ENCODE measurements at regions not wholly inside any gene's neighbourhood (a gene's known extent, or its start where the extent isn't known, plus 50 kb on each side); places are given as distances from the start of the nearest gene placed in this dataset.

DNA sequence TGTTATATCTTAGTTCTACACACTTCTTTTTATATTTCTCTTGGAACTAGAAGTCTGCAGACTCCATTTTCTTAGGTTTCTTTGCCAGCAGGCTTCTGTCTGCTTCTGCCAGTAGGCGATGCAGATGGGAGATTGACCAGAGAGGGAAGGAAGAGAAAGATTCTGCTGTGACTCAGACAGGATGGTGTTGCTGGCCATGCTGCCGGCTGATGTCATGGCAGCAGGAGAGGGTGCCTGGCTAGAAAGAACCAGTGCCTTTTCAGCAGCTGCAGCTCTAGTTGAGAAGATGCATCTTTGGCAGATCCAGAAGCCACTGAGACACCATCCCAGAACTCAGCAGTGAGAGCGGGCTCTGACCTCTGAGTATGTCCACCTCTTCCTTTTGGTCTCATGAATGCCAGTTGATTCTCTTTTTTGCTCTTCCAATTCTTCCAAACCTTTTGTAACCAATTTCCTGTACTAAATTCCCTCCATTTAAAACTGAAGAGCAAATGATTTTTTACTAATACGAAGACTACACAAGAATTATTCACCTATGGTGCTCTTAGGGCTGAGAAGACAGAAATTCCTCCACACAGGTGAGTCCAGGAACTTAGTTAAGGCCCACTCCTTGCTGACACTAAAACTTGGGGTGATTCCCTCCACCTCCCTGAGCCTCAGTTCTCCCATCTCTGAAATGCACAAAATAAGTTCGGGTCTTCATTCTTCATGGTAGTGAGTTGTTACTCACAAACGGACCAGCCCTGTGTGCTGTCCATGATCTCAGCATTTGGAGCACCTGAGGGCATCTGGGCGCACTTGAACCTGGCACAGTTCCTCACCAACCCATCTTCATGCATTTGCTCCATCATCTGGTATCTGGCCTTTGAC lies 200.7 kb downstream of the MYCN start:
- no peaks in the 10 kb centered on the region for H3K36me3 ChIP-seq (ENCODE audit: control insufficient read depth, insufficient read depth, low read length)
- no peak overlapping the region for H3K27ac ChIP-seq
- no peaks in the 10 kb centered on the region for H3K79me2 ChIP-seq
- no peaks in the 10 kb centered on the region for H3K4me1 ChIP-seq
- H3K4me2 ChIP-seq (ENCODE audit: low read length): no peak overlapping the region
- H3K27me3 ChIP-seq (ENCODE audit: control insufficient read depth, insufficient read depth, low read length): no peaks in the 10 kb centered on the region
- no peak overlapping the region for H3K9ac ChIP-seq
- TF ChIP-seq, protein P1, sequence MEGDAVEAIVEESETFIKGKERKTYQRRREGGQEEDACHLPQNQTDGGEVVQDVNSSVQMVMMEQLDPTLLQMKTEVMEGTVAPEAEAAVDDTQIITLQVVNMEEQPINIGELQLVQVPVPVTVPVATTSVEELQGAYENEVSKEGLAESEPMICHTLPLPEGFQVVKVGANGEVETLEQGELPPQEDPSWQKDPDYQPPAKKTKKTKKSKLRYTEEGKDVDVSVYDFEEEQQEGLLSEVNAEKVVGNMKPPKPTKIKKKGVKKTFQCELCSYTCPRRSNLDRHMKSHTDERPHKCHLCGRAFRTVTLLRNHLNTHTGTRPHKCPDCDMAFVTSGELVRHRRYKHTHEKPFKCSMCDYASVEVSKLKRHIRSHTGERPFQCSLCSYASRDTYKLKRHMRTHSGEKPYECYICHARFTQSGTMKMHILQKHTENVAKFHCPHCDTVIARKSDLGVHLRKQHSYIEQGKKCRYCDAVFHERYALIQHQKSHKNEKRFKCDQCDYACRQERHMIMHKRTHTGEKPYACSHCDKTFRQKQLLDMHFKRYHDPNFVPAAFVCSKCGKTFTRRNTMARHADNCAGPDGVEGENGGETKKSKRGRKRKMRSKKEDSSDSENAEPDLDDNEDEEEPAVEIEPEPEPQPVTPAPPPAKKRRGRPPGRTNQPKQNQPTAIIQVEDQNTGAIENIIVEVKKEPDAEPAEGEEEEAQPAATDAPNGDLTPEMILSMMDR (IDR thresholded peaks at IDR 0.05): no peak
- H3K4me3 ChIP-seq (ENCODE audit: low read depth, low read length): no peak overlapping the region
- H3K9me3 ChIP-seq (ENCODE audit: control insufficient read depth, low read length): no peaks in the 10 kb centered on the region
- no peak overlapping the region for H2AFZ ChIP-seq

DNA sequence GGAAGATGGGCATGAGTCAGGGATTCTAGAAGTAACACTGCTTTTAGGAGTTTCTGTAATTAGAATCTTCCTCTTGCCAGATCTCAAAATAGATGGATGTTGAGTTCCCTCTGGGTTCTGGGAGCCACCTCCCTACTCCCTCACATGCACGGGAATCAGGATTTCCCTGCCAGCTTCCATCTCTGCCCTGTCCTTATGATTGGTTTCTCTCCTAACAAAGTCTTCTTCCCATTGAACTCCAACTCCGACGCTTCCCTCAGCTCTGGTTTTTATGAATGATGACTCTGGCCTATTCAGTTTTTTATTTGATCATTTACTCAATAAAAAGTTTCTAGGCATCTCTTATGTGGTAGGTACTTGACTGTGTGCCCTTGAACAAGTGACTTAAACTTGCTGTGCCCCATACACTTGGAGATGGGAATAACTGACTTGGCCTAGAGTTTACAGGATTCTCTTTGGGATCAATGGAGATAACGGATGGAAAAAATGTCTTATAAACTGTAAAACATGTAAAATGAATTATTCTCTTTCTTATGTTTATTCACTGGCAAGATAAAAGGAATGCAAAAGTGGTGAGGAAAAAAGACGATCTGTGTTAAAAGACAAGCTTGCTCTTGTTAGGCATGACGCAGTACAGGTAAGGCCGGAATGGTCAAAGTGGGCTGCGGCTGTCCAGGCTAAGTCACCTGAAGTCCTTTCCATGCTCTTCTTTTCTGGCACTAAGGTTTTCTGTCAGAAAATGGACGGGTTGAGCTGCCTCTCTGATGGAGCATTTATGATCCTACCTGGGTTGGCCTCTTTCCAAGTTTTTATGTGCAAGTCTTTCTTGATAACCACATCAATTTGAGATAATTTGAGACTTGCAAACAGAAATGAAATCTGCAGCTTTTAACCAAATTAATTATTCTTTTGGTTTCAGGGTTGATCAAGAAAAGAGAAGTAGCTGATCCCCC lies 199.6 kb downstream of the MYCN start:
- H3K36me3 ChIP-seq (ENCODE audit: control insufficient read depth, insufficient read depth, low read length): no peaks in the 10 kb centered on the region
- no peaks in the 10 kb centered on the region for H3K27me3 ChIP-seq (ENCODE audit: control insufficient read depth, insufficient read depth, low read length)
- H3K4me2 ChIP-seq (ENCODE audit: low read length): no peak overlapping the region
- H3K27ac ChIP-seq: no peak overlapping the region
- TF ChIP-seq, protein P1 (IDR thresholded peaks at IDR 0.05): no peak
- H3K9ac ChIP-seq: no peak overlapping the region
- H2AFZ ChIP-seq: no peak overlapping the region
- no peak overlapping the region for H3K4me3 ChIP-seq (ENCODE audit: low read depth, low read length)
- no peaks in the 10 kb centered on the region for H3K9me3 ChIP-seq (ENCODE audit: control insufficient read depth, low read length)
- H3K4me1 ChIP-seq: no peaks in the 10 kb centered on the region
- H3K79me2 ChIP-seq: no peaks in the 10 kb centered on the region

DNA sequence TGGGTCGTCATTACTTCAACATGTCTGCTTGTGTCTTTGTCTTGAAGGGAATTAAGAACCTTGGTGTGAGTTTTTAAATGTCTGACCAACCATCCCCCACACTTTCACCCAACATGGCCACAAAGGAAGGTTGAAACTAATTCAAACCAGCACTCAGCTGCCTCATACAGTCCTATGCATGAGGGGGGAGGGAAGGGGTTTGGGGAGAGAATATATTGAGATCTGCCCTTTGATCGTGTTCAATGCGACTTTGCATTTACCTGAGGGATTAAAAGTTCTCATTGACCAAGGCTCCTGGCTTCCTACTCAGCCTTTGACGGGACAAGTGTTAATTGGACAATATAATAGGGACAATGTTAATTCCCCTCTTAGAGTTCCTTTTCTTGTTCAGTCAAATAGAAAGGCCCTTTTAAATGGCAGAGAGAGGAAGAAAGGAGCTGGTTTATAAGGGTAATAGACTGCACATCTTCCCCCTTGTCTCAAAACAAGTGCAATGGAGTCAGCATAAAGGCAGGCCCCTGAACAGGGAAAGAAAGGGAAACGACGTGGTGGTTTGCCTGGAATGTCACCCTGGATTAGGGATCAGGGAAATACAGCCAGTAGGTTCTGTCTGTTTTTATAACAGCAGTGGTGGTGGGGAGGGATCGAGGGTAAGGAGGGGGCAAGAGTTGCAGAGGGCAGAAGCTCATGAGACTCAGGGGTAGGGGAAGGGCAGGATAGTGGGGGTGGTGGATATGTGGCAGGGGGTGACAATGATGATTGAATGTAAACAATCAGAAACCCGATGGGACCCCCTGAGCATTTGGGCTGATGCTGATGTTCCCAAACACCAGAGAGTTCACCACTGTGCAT lies 198.7 kb downstream of the MYCN start:
- TF ChIP-seq, protein P1 (IDR thresholded peaks at IDR 0.05): no peak
- no peak overlapping the region for H3K27ac ChIP-seq

DNA sequence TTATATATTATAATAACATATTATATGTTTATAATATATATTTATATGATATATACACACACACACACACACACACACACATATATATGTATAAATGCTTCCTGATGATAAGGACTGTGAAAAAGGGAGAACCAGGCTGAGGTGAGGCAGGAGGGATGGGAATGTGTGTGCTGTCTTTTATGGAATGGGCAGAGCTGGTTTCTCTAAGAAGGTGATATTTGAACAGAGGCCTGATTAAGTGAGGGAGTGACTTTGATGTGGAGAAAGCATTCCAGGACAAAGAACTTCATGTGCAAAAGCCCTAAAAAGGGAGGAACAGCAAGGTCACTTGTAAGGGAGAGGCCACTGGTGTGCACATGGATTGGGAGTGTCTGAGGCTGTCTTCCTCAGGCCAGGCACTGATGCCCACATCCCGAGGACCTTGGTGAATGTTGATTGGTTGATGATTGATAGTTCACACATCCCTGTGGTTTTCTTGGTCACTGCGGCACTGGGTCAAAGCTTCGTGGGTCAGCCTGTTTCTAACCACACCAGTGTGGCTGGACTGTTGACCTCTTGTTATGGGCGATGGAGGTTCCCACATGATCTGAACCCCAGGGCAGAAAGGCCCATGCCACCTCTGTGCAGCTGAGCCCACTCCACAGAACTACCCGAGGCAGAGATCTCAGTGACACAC lies 196.9 kb downstream of the MYCN start:
- H3K27ac ChIP-seq: no peak overlapping the region
- H3K4me3 ChIP-seq (ENCODE audit: low read depth, low read length): no peak overlapping the region
- no peak overlapping the region for H2AFZ ChIP-seq
- H3K27me3 ChIP-seq (ENCODE audit: control insufficient read depth, insufficient read depth, low read length): no peaks in the 10 kb centered on the region
- no peaks in the 10 kb centered on the region for H3K4me1 ChIP-seq
- H3K9me3 ChIP-seq (ENCODE audit: control insufficient read depth, low read length): no peaks in the 10 kb centered on the region
- H3K4me2 ChIP-seq (ENCODE audit: low read length): no peak overlapping the region
- TF ChIP-seq, protein P1 (IDR thresholded peaks at IDR 0.05): no peak
- H3K36me3 ChIP-seq (ENCODE audit: control insufficient read depth, insufficient read depth, low read length): no peaks in the 10 kb centered on the region
- no peak overlapping the region for H3K9ac ChIP-seq
- H3K79me2 ChIP-seq: no peaks in the 10 kb centered on the region

More for the DNA sequence above, 198.7 kb downstream of the MYCN start:
- H3K27me3 ChIP-seq (ENCODE audit: control insufficient read depth, insufficient read depth, low read length): no peaks in the 10 kb centered on the region
- no peaks in the 10 kb centered on the region for H3K9me3 ChIP-seq (ENCODE audit: control insufficient read depth, low read length)
- H3K4me3 ChIP-seq (ENCODE audit: low read depth, low read length): no peak overlapping the region
- no peak overlapping the region for H3K9ac ChIP-seq
- no peaks in the 10 kb centered on the region for H3K4me1 ChIP-seq
- H2AFZ ChIP-seq: no peak overlapping the region
- no peaks in the 10 kb centered on the region for H3K36me3 ChIP-seq (ENCODE audit: control insufficient read depth, insufficient read depth, low read length)
- no peak overlapping the region for H3K4me2 ChIP-seq (ENCODE audit: low read length)
- no peaks in the 10 kb centered on the region for H3K79me2 ChIP-seq
